NAMALWA (cell line): ENCODE measurements at regions not wholly inside any gene's neighbourhood (a gene's known extent, or its start where the extent isn't known, plus 50 kb on each side); places are given as distances from the start of the nearest gene placed in this dataset.
"Not testable (repeated sequence)": the region's sequence is repeated elsewhere in the genome, so short reads cannot be mapped to it uniquely, and the experiment has no call there.

Experiments
- DNase-seq: peaks from one replicate; pipeline ENCODE4 v3.0.0-alpha.2; 2015; ENCODE audit warnings: low spot score

DNA sequence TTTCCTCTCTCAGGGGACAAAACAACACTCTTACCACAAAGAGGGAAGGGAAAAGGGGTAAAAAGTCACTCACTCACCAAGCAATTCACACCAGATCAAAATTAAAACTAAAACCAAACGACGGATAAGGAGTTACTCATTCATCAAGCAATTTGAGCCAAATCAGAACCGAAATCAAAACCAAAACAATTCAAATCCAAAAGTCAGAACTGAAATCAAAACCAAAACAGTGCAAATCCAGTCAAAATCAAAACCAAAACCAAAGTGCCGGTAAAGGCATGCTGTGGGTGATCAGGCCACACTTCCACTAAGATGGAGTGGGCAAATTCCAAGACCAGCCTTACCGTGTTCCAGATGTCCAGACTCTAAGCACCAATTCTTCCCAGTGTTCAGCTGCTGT is 717.9 kb downstream of the AMY1C start:
- peak; percentile 2 for DNase-seq

DNA sequence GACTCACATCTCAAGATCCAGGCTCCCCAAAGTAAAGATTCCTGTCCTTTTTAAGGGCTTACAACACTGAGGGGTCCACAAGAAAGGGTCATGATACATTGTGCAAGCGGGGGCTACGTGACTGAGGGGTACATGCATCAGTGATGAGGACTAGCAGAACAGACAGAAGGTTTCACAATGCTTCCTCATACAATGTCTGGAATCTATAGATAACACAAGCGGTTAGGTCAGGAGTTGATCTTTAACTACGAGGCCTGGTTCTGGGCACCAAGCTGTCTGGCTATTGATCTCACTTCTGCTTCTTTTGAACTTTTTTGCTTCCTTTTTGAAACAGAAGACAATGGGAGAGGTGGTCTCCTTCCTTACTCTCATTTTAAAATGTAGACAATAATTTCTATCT is 718.6 kb downstream of the AMY1C start:
- no peak for DNase-seq

DNA sequence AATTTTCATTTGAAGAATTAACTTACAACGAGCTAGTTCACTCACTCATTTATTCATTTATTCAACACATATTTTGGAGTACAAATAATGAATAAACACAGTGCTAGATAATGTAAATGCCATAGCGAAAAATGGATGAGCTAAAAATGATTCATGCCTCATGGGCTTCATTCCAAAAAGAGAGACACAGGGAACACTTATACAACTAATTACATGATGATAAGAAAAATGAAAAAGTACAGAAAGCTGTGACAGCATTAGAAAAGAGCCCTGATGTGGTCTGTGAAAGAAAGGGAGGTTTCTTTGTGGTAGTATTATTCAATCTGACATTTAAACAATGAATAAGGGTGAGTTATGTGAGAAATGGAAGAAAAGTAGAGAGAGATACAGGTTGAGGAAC is 726.4 kb downstream of the AMY1C start:
- DNase-seq, result no peak

DNA sequence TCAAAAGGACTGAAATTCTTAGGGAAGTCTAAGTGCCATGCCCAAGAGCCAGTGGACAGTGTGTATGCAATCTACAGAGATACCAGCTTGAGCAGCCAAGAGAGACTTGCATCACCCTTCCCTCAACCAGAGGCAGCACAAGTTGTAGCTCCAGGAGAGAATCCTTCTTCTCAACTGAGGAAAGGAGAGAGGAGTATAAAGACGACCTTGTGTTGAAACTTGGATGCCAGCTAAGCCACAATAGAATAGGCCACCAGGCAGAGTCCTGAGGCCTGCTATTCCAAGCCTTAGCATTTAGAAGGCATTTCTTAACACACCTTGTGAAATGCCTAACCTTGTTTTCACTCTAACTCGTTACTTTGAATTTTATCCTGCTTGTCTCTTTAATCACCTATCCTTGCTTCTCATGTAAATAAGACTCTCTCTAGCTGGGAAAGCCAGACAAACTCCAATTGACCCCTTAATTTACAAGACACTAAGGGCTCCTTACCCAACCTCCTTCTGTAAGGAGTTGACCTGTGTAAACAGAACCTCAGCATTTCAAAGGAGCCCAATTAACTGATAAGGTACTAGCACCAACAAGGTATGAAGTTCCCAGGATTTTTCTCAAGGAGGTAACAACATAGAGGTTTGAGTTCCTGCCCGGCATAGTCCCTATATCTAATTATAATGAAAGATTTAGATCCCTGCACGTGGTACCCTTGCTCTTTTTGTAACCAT is 738.8 kb downstream of the AMY1C start:
- no peak for DNase-seq

DNA sequence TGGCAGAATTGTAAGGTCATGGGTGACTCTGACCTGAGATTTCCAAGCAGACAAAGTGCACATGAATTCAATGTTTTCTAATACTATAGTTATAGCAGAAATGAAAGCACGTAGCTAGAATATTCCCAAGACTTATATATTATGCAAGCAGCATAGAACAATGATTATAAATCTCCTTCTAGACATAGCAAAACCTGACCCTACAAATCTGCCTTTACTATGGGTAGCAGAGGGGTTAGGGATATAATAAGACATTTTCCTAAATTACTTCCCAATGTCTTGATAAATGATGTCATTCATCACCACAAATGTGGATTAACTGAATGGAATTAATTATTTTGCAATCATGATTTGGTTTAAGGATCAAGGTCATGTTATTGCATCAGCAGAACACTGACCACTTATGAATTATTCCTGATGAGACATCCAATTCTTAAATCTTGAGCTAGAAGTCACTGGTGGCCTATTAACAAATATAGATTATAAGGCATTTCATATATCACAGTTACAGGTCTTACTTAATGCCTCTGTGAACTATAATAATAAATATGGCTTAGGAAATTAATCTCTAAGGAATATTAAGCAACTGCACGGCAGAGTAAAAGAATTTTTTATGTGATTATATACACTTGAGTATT is 776.6 kb downstream of the AMY1C start:
- DNase-seq, result no peak

DNA sequence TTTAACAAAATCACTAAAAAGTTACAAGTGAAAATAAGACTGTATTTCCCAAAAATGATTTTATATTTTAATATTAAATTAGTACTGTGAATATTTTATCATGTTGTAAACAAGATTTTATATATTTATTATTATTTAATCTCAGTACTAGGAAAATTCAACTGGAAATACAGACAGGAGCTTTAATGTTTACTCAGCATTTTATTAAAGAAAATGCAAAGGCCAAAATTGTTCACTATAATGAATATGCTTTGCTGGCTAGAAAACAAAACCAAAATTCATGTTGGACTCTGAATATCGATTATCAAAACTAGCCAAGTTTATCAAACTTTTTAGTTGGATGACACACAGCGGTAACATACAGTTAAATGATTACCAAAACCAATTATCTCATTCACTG is 782.3 kb downstream of the AMY1C start:
- no peak for DNase-seq

DNA sequence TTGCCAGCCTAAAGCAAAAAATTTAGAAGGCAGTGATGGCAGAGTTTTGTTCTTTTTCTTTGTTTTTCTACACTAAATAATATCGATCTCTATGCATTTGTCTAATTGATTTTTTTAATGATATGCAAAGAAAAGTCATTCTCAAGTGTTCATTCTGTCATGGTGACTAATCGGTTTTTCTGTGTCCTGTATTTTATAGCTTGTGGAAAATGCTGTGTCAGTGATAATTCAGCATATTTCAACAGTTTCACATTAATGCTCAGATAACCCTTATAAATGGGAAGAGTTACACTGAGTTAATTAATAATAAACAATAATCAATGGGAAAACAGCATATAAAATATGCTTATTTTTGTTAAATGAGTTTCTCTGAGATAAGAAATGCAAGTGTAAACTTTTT is 824.9 kb downstream of the AMY1C start:
- no peak for DNase-seq

DNA sequence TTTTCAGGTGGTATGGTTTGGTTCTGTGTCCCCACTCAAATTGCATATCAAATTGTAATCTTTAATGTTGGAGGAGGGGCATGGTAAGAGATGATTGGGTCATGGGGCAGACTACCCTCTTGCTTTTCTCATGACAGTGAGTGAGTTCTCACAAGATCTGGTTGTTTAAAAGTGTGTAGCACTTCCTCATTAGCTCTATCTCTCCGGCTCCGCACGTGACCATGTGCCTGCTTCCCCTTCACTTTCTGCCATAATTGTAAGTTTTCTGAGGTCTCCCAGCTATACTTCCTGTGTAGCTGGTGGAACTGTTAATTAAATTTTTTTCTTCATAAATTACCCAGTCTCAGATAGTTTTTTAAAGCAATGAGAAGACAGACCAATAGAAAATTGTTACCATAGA is 843.2 kb downstream of the AMY1C start:
- peak; percentile 26 for DNase-seq

DNA sequence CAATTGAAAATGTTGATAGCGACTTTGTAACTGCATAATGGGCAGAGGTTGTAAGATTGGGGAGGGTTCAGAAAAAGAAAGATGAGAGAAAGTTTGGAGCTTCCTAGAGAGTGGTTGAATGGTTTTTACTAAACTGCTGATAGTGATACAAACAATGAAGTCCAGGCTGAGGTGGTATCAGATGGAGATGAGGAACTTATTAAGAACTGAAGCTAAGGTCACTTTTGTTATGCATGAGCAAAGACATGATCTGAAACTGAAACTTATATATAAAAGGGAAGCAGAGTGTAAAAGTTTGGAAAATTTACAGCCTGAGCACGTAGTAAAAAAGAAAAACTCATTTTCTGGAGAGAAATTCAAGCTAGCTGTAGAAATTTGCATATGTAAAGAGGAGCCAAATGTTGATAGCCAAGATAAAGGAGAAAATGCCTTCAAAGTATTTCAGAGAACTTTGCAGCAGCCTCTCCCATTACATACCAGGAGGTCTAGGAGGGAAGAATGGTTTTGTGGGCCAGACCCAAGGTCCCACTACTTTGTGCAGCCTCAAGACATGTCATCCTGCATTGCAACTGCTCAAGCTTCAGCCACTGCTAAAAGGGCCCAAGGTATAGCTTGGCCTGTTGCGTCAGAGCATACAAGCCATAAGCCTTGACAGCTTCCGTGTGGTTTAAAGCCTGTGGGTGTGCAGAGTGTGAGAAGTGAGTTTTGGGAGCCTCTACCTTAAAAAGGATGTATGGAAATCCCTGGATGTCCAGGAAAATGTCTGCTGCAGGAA is 843.9 kb downstream of the AMY1C start:
- DNase-seq, result peak; percentile 23

DNA sequence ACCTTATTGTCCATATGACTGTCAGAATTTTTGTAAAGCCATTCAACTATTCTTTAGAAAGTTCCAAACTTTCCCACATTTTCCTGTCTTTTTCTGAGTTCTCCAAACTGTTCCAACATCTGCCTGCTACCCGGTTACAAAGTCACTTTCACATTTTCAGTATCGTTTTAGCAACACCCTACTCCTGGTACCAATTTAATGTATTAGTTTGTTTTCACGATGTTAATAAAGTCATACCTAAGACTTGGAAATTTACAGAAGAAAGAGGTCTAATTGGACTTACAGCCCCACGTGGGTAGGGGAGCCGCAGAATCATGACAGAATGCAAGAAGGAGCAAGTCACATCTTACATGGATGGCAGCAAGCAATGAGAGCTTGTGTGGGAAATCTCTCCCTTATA is 867.8 kb downstream of the AMY1C start:
- DNase-seq, result no peak

DNA sequence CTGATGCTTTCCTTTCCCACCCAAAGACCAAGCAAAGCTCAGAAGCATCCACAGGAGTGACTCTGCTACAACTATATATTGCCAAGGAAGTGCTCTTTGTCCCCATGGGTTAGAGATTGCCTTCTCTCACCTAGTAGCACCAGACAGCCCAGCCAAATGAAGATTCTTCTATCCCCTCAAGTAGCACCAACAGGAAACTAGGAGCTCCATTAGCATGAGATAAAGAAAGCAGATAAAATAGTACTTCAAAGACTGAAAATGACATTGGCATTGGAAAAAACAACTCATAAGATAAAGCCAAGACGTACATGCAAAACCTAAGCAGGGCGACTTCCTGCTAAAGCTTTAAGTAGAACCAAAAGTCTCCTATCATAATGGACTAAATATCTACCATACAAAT is 871.5 kb downstream of the AMY1C start:
- no peak for DNase-seq

DNA sequence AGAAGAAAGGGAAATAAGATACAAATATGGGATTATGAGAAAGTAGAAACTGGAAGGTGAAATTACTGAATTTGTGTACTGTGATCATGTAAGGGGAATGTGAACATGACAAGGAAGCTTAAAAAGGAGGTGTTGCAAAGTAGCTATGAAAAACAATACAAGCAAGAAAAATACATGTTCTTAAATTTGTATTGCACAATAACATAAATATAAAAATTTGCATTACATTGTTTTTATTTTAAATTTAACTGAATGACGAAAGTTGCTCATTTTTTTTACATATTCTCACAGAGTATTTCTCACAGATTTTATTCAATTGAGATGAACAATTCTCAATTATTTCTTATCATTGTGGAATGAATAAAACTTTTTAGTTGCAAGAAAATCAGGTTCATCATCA is 874.8 kb downstream of the AMY1C start:
- DNase-seq, result no peak

DNA sequence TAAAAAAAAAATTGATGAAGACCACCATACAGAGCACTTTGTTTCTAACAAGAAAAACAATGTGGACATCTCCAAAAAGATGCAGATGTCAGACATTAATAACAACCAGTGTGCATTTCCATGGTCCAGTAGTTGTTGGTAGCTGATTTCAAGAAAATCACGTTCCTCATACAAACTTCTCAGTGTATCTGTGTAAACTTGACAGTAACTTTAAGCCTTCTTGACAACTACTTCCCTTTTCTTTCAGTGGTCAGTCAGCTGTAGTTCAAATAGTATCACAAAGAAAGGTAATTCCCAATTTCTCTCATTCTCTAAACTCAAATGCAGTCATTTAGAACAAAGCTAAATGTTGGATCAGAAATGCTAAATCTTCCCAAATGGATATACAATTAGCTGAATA is 879.9 kb downstream of the AMY1C start:
- no peak for DNase-seq

DNA sequence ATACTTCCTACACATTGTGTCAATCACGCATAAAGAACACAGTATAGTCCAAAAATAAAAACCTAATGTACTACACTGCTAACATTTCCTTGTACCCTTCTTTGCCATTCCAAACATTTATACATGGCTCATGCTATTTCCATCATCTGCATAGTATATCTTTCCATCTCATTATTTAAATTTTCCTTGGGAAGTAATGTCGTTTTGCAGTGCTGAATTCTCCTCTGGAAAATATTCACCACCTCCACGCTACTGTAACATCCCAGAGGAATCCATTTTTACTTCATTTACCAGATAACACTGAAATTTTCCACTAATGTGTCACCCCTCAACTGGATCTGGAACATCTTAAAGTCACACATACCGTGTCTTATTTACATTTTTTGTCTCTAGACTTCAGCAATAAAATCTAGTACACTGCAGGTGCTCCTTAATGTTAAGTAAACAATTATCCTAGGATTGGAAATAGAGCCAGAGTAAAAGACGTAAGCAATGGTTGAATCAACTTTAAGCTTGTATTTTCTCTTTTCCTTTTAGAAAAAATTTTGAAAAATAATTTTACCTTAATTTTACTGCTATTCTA is 881.0 kb downstream of the AMY1C start:
- DNase-seq, result no peak

DNA sequence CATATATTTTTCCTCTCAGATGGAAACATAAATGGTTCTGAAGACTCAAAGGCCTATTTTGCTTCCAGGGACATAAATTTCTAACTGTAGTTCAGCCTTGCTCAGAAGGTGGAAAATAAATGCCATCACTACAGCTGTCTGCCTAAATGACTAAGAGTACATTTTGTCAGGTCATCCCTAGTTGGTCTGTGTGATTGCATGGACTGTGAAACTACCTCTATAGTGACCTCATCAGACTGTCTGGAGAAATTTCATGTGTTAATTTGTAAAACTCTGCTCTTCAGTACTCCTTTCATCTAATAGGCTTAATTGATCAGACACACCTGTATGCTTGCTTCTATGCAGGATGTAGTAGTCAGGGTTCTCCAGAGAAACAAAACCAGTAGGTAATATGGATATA is 886.9 kb downstream of the AMY1C start:
- DNase-seq, result peak; percentile 33

DNA sequence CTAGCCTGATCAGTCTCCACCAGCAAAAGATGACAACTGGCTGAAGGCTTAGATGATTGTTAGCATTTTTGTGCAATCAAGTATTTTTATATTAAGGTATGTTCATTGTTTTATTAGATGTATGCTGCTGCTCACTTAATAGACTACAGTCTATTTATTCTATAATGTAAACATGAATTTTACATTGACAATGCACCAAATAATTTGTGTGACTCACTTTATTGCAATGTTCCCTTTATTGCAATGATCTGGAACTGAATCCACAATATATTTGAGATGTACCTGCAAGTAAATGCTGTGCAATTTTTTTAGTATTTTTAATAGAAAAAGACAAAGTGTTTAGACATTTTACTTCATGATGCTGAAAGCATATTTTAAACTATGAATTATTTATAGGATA is 896.5 kb downstream of the AMY1C start:
- DNase-seq, result no peak

DNA sequence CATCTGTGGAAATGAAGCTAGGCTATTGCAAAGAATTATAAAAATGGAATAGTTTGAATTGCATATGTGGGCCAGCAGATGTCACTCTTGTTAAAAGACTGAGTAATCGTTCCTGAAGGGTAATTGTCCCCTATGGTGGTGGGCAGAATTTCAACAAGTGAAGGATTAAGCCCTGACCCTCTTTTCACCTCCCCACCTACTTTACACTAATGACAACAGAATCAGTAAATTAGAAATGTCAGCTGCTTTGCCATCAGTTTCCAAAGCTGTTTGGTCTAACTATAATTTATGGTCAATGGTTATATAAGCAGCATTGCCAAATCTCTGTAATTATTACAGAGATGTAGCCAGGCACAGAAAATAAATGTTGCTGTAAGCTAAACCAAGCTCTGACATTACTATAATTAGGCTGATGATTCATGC is 898.6 kb downstream of the AMY1C start:
- peak; percentile 69 for DNase-seq

DNA sequence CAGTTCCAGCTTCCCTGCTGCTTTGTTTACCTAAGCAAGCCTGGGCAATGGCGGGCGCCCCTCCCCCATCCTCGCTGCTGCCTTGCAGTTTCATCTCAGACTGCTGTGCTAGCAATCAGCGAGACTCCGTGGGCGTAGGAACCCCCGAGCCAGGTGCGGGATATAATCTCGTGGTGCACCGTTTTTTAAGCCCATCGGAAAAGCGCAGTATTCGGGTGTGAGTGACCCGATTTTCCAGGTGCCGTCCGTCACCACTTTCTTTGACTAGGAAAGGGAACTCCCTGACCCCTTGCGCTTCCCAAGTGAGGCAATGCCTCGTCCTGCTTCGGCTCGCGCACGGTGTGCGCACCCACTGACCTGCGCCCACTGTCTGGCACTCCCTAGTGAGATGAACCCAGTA is 914.7 kb downstream of the AMY1C start:
- not testable (repeated sequence) for DNase-seq

DNA sequence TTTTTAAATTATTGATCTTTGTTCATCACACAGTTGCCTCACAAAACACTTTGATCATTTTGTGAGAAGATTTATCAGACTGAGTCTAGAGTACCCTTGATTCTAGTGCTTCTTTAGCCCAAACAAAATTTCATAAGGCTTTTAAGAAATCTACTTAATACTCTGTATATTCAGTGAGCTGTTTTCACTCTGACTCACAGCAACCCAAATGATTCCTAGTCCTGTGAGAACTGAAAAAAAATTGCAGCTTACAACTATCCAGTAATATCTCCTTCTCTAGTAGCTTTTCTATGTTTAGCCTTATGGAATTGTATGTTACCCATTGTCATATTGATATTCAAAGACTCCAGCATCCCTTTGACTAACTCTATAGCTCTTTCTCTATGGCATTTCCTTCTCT is 915.6 kb downstream of the AMY1C start:
- no peak for DNase-seq

DNA sequence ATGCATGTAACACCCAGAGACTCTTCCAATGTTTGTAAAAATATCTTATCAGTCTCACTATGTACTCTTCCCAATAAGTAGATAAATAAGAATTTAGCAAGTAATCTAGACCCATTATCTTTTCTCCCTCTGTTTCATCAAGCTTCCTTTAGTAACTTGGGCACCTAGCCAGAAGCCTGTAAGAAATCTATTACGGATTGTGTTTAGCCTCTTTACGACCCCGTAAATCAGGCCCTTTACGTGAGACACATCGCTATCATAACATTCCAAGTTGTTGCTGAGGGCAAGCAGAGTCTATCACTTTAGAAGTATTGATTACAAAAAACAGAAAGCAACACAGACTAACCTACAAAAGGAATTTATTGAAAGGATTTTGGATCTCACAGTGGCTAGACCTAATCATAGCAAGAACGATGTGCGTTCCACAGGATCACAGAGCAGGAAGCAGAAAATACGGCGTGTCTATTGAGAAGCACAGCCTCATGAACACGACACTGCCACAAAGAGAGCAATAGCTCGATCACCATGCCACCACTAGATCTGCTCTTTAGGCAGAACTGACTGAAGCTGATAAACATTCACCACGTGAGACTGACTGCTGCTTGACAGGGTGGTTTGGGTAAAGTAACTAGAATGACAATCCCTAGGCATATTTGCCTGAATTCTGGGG is 922.1 kb downstream of the AMY1C start:
- no peak for DNase-seq

DNA sequence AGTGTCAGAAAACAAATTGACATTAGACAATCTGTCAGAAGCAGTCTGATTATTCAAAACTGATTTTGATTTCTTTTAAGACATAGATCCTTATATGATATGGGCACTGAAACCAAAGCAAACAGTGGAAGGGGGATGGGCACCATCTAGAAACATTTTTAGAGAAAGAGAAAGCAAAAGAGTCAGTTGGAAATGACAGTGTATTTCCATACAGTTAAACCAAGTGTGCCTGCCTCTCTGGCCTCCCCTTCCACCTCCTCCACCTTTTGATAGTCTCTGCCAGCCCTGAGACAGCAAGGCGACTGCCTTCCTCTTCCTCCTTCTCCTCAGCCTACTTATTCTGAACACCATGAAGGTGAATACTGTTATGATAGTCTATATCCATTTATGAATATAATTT is 949.7 kb downstream of the AMY1C start:
- no peak for DNase-seq

DNA sequence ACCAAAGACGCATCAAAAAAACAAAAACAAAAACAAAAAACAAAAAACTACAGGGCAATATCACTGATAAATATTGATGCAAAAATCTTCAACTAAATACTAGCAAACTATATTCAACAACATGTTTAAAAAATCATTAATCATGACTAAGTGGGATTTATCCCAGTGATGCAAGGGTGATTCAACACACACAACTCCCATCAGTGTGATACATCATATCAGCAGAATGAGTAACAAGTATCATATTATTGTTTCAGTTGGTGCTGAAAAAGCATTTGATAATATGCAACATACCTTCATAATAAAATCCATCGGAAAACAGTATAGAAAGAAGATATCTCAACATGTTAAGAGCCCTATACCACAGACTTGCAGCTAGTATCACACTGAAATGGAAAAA is 953.0 kb downstream of the AMY1C start:
- no peak for DNase-seq
